Muscle layer of duodenum (tissue), 2 donors: ENCODE measurements at regions not wholly inside any gene's neighbourhood (a gene's known extent, or its start where the extent isn't known, plus 50 kb on each side); places are given as distances from the start of the nearest gene placed in this dataset.

ENCODE experiments used
- H3K27ac ChIP-seq: one replicate; pipeline ENCODE4 v1.7.0; 2013; ENCODE audit warnings: mild to moderate bottlenecking, low read length
- H3K27me3 ChIP-seq: one replicate; pipeline ENCODE4 v1.7.0; 2013; ENCODE audit warnings: low read depth, mild to moderate bottlenecking, control low read depth, low read length
- H3K36me3 ChIP-seq, 2 donors: one replicate each; pipeline ENCODE4 v1.7.0; 2013; ENCODE audit warnings: low read length in 2 of 2, control low read depth in 1 of 2, mild to moderate bottlenecking in 1 of 2; ENCODE audit not compliant: insufficient read depth in 2 of 2, control insufficient read depth in 1 of 2
- H3K4me1 ChIP-seq, 2 donors: one replicate each; pipeline ENCODE4 v1.7.0; 2013; ENCODE audit warnings: low read length in 2 of 2, mild to moderate bottlenecking in 2 of 2, control low read depth in 1 of 2, moderate library complexity in 1 of 2; ENCODE audit not compliant: insufficient read depth in 2 of 2, control insufficient read depth in 1 of 2
- H3K4me3 ChIP-seq, 2 donors: one replicate each; pipeline ENCODE4 v1.7.0; 2013; ENCODE audit warnings: low read length in 2 of 2, low read depth in 1 of 2, mild to moderate bottlenecking in 1 of 2
- H3K9me3 ChIP-seq, 2 donors: one replicate each; pipeline ENCODE4 v1.7.0; 2013; ENCODE audit warnings: low read length in 2 of 2, control low read depth in 1 of 2, mild to moderate bottlenecking in 1 of 2; ENCODE audit not compliant: control insufficient read depth in 1 of 2
- donor health status: healthy.

GRCh38 chr4:138655985-138656384 is 359.6 kb upstream of the NOCT start:
- no peaks in the 10 kb centered on the region for H3K36me3 ChIP-seq
- H3K27me3 ChIP-seq: no peaks in the 10 kb centered on the region
- no peak overlapping the region for H3K4me3 ChIP-seq
- H3K9me3 ChIP-seq: no peaks in the 10 kb centered on the region
- no peaks in the 10 kb centered on the region for H3K4me1 ChIP-seq
- no peak overlapping the region for H3K27ac ChIP-seq

- Histone ChIP-seq H3K4me3 (no peak overlapping the region), H3K27ac (no peak overlapping the region), H3K9me3 (no peaks in the 10 kb centered on the region), H3K36me3 (no peaks in the 10 kb centered on the region), H3K4me1 (no peaks in the 10 kb centered on the region), H3K27me3 (no peaks in the 10 kb centered on the region)
Measured at GRCh38 chr4:138655286-138655685, 360.3 kb upstream of the NOCT start.

- H3K27ac ChIP-seq: no peak overlapping the region
- H3K4me3 ChIP-seq: no peak overlapping the region
- no peaks in the 10 kb centered on the region for H3K36me3 ChIP-seq
- no peaks in the 10 kb centered on the region for H3K9me3 ChIP-seq
- H3K4me1 ChIP-seq: no peaks in the 10 kb centered on the region
- H3K27me3 ChIP-seq: no peaks in the 10 kb centered on the region
Measured at GRCh38 chr4:138650929-138651448, 364.6 kb upstream of the NOCT start.

GRCh38 chr4:138650495-138650894 is 365.1 kb upstream of the NOCT start:
- Histone ChIP-seq H3K9me3 (no peaks in the 10 kb centered on the region), H3K36me3 (no peaks in the 10 kb centered on the region), H3K27me3 (no peaks in the 10 kb centered on the region), H3K4me1 (no peaks in the 10 kb centered on the region), H3K4me3 (no peak overlapping the region), H3K27ac (no peak overlapping the region)

GRCh38 chr4:138647433-138647832 is 368.1 kb upstream of the NOCT start:
- no peaks in the 10 kb centered on the region for H3K27me3 ChIP-seq

GRCh38 chr4:138646383-138646782 is 369.2 kb upstream of the NOCT start:
- Histone ChIP-seq H3K4me3 (no peak overlapping the region), H3K27ac (no peak overlapping the region), H3K9me3 (no peaks in the 10 kb centered on the region), H3K27me3 (no peaks in the 10 kb centered on the region), H3K36me3 (no peaks in the 10 kb centered on the region), H3K4me1 (no peaks in the 10 kb centered on the region)

More at GRCh38 chr4:138647433-138647832, 368.1 kb upstream of the NOCT start:
- no peaks in the 10 kb centered on the region for H3K9me3 ChIP-seq
- H3K4me1 ChIP-seq: no peaks in the 10 kb centered on the region
- no peak overlapping the region for H3K4me3 ChIP-seq
- no peak overlapping the region for H3K27ac ChIP-seq
- no peaks in the 10 kb centered on the region for H3K36me3 ChIP-seq

GRCh38 chr4:138645289-138645688 is 370.3 kb upstream of the NOCT start:
- no peak overlapping the region for H3K27ac ChIP-seq
- H3K9me3 ChIP-seq: no peaks in the 10 kb centered on the region
- H3K4me3 ChIP-seq: no peak overlapping the region
- H3K4me1 ChIP-seq: no peaks in the 10 kb centered on the region
- no peaks in the 10 kb centered on the region for H3K27me3 ChIP-seq
- no peaks in the 10 kb centered on the region for H3K36me3 ChIP-seq

GRCh38 chr4:138644322-138644721 is 371.3 kb upstream of the NOCT start:
- no peak overlapping the region for H3K4me3 ChIP-seq
- no peaks in the 10 kb centered on the region for H3K27me3 ChIP-seq
- no peaks in the 10 kb centered on the region for H3K36me3 ChIP-seq
- no peaks in the 10 kb centered on the region for H3K4me1 ChIP-seq
- no peaks in the 10 kb centered on the region for H3K9me3 ChIP-seq
- H3K27ac ChIP-seq: no peak overlapping the region

- Histone ChIP-seq H3K9me3 (no peaks in the 10 kb centered on the region), H3K4me3 (no peak overlapping the region), H3K4me1 (no peaks in the 10 kb centered on the region), H3K27ac (no peak overlapping the region), H3K36me3 (no peaks in the 10 kb centered on the region), H3K27me3 (no peaks in the 10 kb centered on the region)
Measured at GRCh38 chr4:138643827-138644226, 371.8 kb upstream of the NOCT start.

GRCh38 chr4:138639018-138639741 is 376.4 kb upstream of the NOCT start:
- Histone ChIP-seq H3K9me3 (no peaks in the 10 kb centered on the region), H3K27me3 (no peaks in the 10 kb centered on the region), H3K27ac (no peak overlapping the region), H3K4me3 (no peak overlapping the region), H3K4me1 (no peaks in the 10 kb centered on the region), H3K36me3 (no peaks in the 10 kb centered on the region)

- Histone ChIP-seq H3K27me3 (no peaks in the 10 kb centered on the region), H3K9me3 (no peaks in the 10 kb centered on the region), H3K4me3 (no peak overlapping the region), H3K4me1 (no peaks in the 10 kb centered on the region), H3K36me3 (no peaks in the 10 kb centered on the region), H3K27ac (no peak overlapping the region)
Measured at GRCh38 chr4:138636781-138637180, 378.8 kb upstream of the NOCT start.

- Histone ChIP-seq H3K27me3 (no peaks in the 10 kb centered on the region), H3K36me3 (no peaks in the 10 kb centered on the region), H3K4me1 (no peaks in the 10 kb centered on the region), H3K4me3 (no peak overlapping the region), H3K27ac (no peak overlapping the region), H3K9me3 (no peaks in the 10 kb centered on the region)
Measured at GRCh38 chr4:138634915-138635314, 380.7 kb upstream of the NOCT start.
